ENCODE measurements at regions not wholly inside any gene's neighbourhood (a gene's known extent, or its start where the extent isn't known, plus 50 kb on each side); places are given as distances from the start of the nearest gene placed in this dataset.

DNA sequence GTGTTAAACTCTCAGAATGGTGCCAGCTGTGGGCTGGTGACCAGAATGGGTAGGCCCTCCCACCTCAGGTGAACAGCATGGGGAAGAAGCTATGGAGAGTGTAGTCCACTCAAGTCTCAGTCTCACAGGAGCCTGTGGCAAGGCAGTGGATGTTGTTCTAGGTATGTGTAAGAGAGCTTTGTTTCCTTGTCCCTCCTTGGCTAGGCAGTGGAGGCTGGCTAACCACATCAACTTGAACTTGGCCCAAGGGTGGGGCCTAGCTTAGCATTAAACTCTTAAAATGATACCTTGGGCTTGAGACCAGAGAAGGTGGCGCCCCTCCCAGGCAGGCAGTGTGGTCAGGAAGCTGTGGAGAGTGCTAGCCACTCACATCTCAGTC lies 53.2 kb upstream of the SLC4A10 start:
- Histone ChIP-seq H3K36me3 (replicated peaks; ENCODE audit: insufficient read depth, low read length) (no peaks in the 10 kb centered on the region), H3F3A (ENCODE audit: insufficient read depth, low read length) (no peaks in the 10 kb centered on the region), H3K4me2 (ENCODE audit: low read depth, low read length) (no peak overlapping the region), H3K4me1 (ENCODE audit: low read length) (no peaks in the 10 kb centered on the region), H3K79me2 (ENCODE audit: low read length) (no peaks in the 10 kb centered on the region), H3K9me2 (replicated peaks; ENCODE audit: insufficient read depth, low read length) (no peaks in the 10 kb centered on the region), H3K9me3 (replicated peaks; ENCODE audit: insufficient read depth, low read length) (no peaks in the 10 kb centered on the region), H3K27ac (ENCODE audit: low read length) (no peak overlapping the region), H2AFZ (ENCODE audit: low read length) (no peak overlapping the region), H3K27me3 (replicated peaks; ENCODE audit: insufficient read depth, low read length) (no peaks in the 10 kb centered on the region), H4K20me1 (ENCODE audit: insufficient read depth, low read length) (no peaks in the 10 kb centered on the region), H3K4me3 (ENCODE audit: low read length) (no peak overlapping the region), H3K9ac (ENCODE audit: low read length) (no peak overlapping the region)
- TF ChIP-seq EZH2phosphoT487 (IDR thresholded peaks at IDR 0.05; ENCODE audit: low read length) (no peak), EZH2 (optimal IDR thresholded peaks at IDR 0.05; ENCODE audit: low read depth, low read length) (no peak)
- TF ChIP-seq, protein P1, sequence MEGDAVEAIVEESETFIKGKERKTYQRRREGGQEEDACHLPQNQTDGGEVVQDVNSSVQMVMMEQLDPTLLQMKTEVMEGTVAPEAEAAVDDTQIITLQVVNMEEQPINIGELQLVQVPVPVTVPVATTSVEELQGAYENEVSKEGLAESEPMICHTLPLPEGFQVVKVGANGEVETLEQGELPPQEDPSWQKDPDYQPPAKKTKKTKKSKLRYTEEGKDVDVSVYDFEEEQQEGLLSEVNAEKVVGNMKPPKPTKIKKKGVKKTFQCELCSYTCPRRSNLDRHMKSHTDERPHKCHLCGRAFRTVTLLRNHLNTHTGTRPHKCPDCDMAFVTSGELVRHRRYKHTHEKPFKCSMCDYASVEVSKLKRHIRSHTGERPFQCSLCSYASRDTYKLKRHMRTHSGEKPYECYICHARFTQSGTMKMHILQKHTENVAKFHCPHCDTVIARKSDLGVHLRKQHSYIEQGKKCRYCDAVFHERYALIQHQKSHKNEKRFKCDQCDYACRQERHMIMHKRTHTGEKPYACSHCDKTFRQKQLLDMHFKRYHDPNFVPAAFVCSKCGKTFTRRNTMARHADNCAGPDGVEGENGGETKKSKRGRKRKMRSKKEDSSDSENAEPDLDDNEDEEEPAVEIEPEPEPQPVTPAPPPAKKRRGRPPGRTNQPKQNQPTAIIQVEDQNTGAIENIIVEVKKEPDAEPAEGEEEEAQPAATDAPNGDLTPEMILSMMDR (IDR thresholded peaks at IDR 0.05; ENCODE audit: low read length): no peak
- no peak for DNase-seq

All from MM.1S (cell line).